NT2/D1 (cell line): ENCODE measurements at regions not wholly inside any gene's neighbourhood (a gene's known extent, or its start where the extent isn't known, plus 50 kb on each side); places are given as distances from the start of the nearest gene placed in this dataset.

ENCODE experiments used
- DNase-seq: peaks from one replicate; pipeline ENCODE4 v3.0.0-alpha.2; 2011; ENCODE audit warnings: low read depth, low spot score
- H3K27me3 ChIP-seq: 2 replicates; pipeline ENCODE4 v1.6.0; 2011; ENCODE audit warnings: mild to moderate bottlenecking; ENCODE audit not compliant: insufficient read length, insufficient read depth
- H3K36me3 ChIP-seq: 2 replicates; pipeline ENCODE4 v1.6.1; 2011; ENCODE audit warnings: mild to moderate bottlenecking, low read length, mixed read lengths; ENCODE audit not compliant: insufficient read depth, insufficient read length
- H3K4me1 ChIP-seq: 2 replicates; pipeline ENCODE4 v1.5.1; 2011; ENCODE audit not compliant: insufficient read depth, insufficient read length
- H3K4me3 ChIP-seq: 2 replicates; pipeline ENCODE4 v1.5.1; 2011; ENCODE audit warnings: low read depth; ENCODE audit not compliant: insufficient read length
- H3K9ac ChIP-seq: 2 replicates; pipeline ENCODE4 v1.6.0; 2011; ENCODE audit warnings: low read depth; ENCODE audit not compliant: insufficient read length
- H3K9me3 ChIP-seq: 2 replicates; pipeline ENCODE4 v1.5.1; 2011; ENCODE audit warnings: mild to moderate bottlenecking, low read length; ENCODE audit not compliant: insufficient read depth
- SUZ12 ChIP-seq: IDR thresholded peaks from 2 replicates; pipeline ENCODE4 v1.6.1; 2011; ENCODE audit not compliant: insufficient read length, insufficient read depth; ENCODE audit errors: extremely low read depth
- YY1 ChIP-seq: IDR thresholded peaks from 2 replicates; pipeline ENCODE4 v1.6.1; 2011; ENCODE audit not compliant: insufficient read length, insufficient read depth
- ZNF274 ChIP-seq: IDR thresholded peaks from 2 replicates; pipeline ENCODE4 v1.6.1; 2011; ENCODE audit warnings: mild to moderate bottlenecking, low read depth, low read length

- TF ChIP-seq SUZ12 (no peak), YY1 (no peak), ZNF274 (no peak)
- DNase-seq: no peak
- no peaks in the 10 kb centered on the region for H3K27me3 ChIP-seq
These were observed 98.2 kb upstream of the GSC start for GRCh38 chr14:94867946-94868771.

GRCh38 chr14:94867209-94867608, 97.3 kb upstream of the GSC start:
- Histone ChIP-seq H3K9me3 (no peaks in the 10 kb centered on the region), H3K27me3 (no peaks in the 10 kb centered on the region), H3K9ac (no peak overlapping the region), H3K36me3 (no peaks in the 10 kb centered on the region), H3K4me1 (no peaks in the 10 kb centered on the region), H3K4me3 (no peak overlapping the region)
- DNase-seq: no peak
- no peak for TF ChIP-seq ZNF274
- no peak for TF ChIP-seq SUZ12
- no peak for TF ChIP-seq YY1

More at GRCh38 chr14:94867946-94868771, 98.2 kb upstream of the GSC start:
- no peaks in the 10 kb centered on the region for H3K36me3 ChIP-seq
- H3K4me3 ChIP-seq: no peak overlapping the region
- H3K9me3 ChIP-seq: no peaks in the 10 kb centered on the region
- no peaks in the 10 kb centered on the region for H3K4me1 ChIP-seq
- H3K9ac ChIP-seq: no peak overlapping the region

GRCh38 chr14:94864387-94865195, 94.7 kb upstream of the GSC start:
- no peaks in the 10 kb centered on the region for H3K27me3 ChIP-seq
- H3K9ac ChIP-seq: no peak overlapping the region
- H3K4me1 ChIP-seq: no peaks in the 10 kb centered on the region
- TF ChIP-seq ZNF274: no peak
- no peak for TF ChIP-seq SUZ12
- TF ChIP-seq YY1: no peak
- no peaks in the 10 kb centered on the region for H3K9me3 ChIP-seq
- H3K4me3 ChIP-seq: no peak overlapping the region
- no peaks in the 10 kb centered on the region for H3K36me3 ChIP-seq
- DNase-seq: no peak

- H3K4me3 ChIP-seq: no peak overlapping the region
- H3K27me3 ChIP-seq: no peaks in the 10 kb centered on the region
- TF ChIP-seq SUZ12 (no peak), ZNF274 (no peak), YY1 (no peak)
- no peak for DNase-seq
- H3K9ac ChIP-seq: no peak overlapping the region
- H3K9me3 ChIP-seq: no peaks in the 10 kb centered on the region
- no peaks in the 10 kb centered on the region for H3K4me1 ChIP-seq
- H3K36me3 ChIP-seq: no peaks in the 10 kb centered on the region
These were observed 93.5 kb upstream of the GSC start for GRCh38 chr14:94863366-94863765.

- H3K9me3 ChIP-seq: peaks cover 12% of the 10 kb centered on the region
- DNase-seq: no peak
- TF ChIP-seq SUZ12: no peak
- no peak for TF ChIP-seq ZNF274
- no peak for TF ChIP-seq YY1
- no peaks in the 10 kb centered on the region for H3K36me3 ChIP-seq
- H3K4me1 ChIP-seq: no peaks in the 10 kb centered on the region
- H3K27me3 ChIP-seq: no peaks in the 10 kb centered on the region
- no peak overlapping the region for H3K4me3 ChIP-seq
- no peak overlapping the region for H3K9ac ChIP-seq
These were observed 88.0 kb upstream of the GSC start for GRCh38 chr14:94857950-94858349.

GRCh38 chr14:94853920-94854319, 84.0 kb upstream of the GSC start:
- no peak for DNase-seq
- Histone ChIP-seq H3K36me3 (no peaks in the 10 kb centered on the region), H3K4me1 (no peaks in the 10 kb centered on the region), H3K9ac (no peak overlapping the region), H3K27me3 (no peaks in the 10 kb centered on the region), H3K4me3 (no peak overlapping the region), H3K9me3 (peaks cover 12% of the 10 kb centered on the region)
- TF ChIP-seq YY1: no peak
- TF ChIP-seq SUZ12: no peak
- TF ChIP-seq ZNF274: no peak

GRCh38 chr14:94850309-94851211, 80.6 kb upstream of the GSC start:
- Histone ChIP-seq H3K27me3 (no peaks in the 10 kb centered on the region), H3K36me3 (no peaks in the 10 kb centered on the region), H3K9ac (no peak overlapping the region), H3K4me1 (no peaks in the 10 kb centered on the region), H3K9me3 (peaks cover 16% of the 10 kb centered on the region), H3K4me3 (no peak overlapping the region)
- TF ChIP-seq SUZ12 (no peak), ZNF274 (no peak), YY1 (no peak)
- DNase-seq: no peak
